Coronary artery (tissue), 2 donors: ENCODE measurements at regions not wholly inside any gene's neighbourhood (a gene's known extent, or its start where the extent isn't known, plus 50 kb on each side); places are given as distances from the start of the nearest gene placed in this dataset.
"Not testable (repeated sequence)": the region's sequence is repeated elsewhere in the genome, so short reads cannot be mapped to it uniquely, and the experiment has no call there.

Source experiments
- DNase-seq: peaks from one replicate; pipeline ENCODE4 v3.0.0-alpha.2; 2017; ENCODE audit warnings: low spot score
- H3K27ac ChIP-seq, 2 donors: fragments of 200-600 bp; sonication (generic); one replicate each; pipeline ENCODE4 v1.5.1; 2016 to 2019
- H3K4me3 ChIP-seq: fragments of 200-600 bp; sonication (generic); 2 replicates; pipeline ENCODE4 v1.5.1; 2016; ENCODE audit warnings: mild to moderate bottlenecking, moderate library complexity
- TF ChIP-seq, protein P1 (sequence below): fragments of 200-600 bp; sonication (generic); IDR thresholded peaks from one replicate; pipeline ENCODE4 v1.5.1; 2019; ENCODE audit warnings: antibody characterized with exemption

GRCh38 chr2:132068407-132068806, 93.3 kb downstream of the ANKRD30BL start:
- H3K4me3 ChIP-seq, DNase-seq, H3K27ac ChIP-seq: not testable (repeated sequence)

- DNase-seq, H3K27ac ChIP-seq, H3K4me3 ChIP-seq: not testable (repeated sequence)
Observed at GRCh38 chr2:132065391-132065790, 96.4 kb downstream of the ANKRD30BL start.

DNA sequence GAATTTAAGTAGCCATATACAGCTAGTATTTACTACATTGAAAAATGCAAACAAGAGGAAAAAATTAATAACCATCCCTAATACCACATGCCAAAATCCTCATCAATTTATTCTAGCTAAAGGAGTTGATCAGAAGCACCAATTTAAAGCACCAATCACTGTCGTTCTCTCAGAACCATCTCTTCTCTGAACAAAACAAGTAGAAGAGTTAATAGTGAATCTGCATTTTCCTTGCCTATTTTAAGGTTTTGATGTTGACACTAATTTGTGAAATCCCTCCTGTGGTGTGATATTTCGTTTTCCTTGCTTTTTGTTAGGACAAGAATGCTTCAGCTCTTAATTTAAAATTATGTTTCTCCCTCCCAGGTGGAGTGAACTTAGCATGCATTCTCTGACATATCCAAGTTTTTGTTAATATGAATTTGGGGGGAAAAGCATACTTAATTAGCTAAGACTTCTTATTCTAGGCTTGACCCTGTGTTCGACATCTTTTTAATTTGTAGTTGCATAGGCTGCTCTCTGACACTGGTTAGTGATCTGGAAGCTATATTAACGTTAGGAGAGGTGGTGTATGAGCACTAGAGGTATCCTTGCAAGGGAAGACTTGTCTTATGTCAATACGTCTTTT, 122.0 kb downstream of the ANKRD30BL start:
- not testable (repeated sequence) for H3K27ac ChIP-seq, DNase-seq, H3K4me3 ChIP-seq

DNA sequence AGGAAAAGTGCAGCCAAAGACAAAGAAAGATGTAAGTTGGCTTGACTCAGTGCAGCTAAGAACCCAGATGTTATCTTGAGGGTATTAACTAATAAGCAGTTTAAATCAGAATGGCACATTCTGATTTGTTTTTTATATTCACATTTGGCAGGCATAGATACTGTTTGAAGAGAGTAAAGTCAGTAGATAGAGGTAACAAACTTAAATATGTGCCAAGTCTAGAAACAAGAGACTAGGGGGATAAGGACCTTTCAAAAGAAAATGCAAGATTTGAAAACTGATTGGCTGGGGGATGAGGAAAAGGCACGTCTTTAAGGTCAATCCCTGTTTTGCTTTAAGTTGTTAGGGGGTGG, 122.9 kb downstream of the ANKRD30BL start:
- H3K4me3 ChIP-seq = peak overlapping the region; percentile 62
- not testable (repeated sequence) for H3K27ac ChIP-seq, DNase-seq

DNA sequence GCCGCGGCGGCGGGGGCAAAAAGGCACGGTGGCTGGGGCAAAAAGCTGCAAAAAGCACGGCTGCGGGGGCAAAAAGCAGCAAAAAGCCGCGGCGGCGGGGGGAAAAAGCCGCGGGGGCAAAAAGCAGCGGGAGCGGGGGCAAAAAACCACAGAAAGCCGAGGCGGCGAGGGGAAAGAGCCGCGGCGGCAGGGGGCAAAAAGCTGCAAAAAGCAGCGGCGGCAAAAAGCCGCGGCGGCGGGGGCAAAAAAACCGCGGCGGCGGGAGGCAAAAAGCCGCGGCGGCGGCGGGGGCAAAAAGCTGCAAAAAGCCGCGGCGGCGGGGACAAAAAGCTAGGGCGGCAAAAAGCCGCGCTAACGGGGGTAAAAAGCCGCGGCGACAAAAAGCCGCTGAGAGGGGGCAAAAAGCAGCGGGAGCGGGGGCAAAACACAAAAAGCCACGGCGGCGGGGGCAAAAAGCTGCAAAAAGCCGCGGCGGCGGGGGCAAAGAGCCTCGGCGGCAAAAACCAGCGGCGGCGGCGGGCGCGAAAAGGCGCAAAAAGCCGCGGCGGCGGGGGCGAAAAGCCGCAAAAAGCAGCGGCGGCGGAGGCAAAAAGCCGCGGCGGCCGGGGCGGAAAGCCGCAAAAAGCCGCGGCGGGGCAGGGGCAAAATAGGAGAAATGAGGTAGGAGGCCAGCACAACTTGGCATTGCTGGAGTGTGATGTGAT, 123.4 kb downstream of the ANKRD30BL start:
- Histone ChIP-seq H3K4me3 (peak overlapping the region; percentile 62), H3K27ac (no peak overlapping the region)
- TF ChIP-seq, protein P1, sequence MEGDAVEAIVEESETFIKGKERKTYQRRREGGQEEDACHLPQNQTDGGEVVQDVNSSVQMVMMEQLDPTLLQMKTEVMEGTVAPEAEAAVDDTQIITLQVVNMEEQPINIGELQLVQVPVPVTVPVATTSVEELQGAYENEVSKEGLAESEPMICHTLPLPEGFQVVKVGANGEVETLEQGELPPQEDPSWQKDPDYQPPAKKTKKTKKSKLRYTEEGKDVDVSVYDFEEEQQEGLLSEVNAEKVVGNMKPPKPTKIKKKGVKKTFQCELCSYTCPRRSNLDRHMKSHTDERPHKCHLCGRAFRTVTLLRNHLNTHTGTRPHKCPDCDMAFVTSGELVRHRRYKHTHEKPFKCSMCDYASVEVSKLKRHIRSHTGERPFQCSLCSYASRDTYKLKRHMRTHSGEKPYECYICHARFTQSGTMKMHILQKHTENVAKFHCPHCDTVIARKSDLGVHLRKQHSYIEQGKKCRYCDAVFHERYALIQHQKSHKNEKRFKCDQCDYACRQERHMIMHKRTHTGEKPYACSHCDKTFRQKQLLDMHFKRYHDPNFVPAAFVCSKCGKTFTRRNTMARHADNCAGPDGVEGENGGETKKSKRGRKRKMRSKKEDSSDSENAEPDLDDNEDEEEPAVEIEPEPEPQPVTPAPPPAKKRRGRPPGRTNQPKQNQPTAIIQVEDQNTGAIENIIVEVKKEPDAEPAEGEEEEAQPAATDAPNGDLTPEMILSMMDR = no peak
- no peak for DNase-seq

- peak overlapping the region; percentile 62 for H3K4me3 ChIP-seq
Observed at GRCh38 chr2:132037527-132038178, 124.1 kb downstream of the ANKRD30BL start.

DNA sequence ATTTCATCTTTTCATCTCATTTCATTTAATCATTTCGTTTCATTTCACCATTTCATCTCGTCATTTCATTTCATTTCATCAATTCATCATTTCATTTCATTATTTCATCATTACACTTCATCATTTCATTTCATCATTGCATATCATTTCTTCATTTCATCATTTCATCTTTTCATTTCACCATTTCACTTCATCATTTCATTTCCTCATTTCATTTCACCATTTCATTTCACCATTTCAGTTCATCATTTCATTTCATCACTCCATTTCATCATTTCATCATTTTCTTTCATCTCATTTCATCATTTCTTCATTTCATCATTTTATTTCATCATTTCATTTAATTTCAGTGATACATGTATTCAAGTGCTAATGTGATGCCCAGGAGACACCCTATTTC, 127.1 kb downstream of the ANKRD30BL start:
- Histone ChIP-seq H3K27ac (no peak overlapping the region), H3K4me3 (no peak overlapping the region)
- no peak for DNase-seq
- TF ChIP-seq, protein P1 = no peak

More at GRCh38 chr2:132037527-132038178, 124.1 kb downstream of the ANKRD30BL start:
- no peak for DNase-seq
- no peak overlapping the region for H3K27ac ChIP-seq
- TF ChIP-seq, protein P1 = no peak

DNA sequence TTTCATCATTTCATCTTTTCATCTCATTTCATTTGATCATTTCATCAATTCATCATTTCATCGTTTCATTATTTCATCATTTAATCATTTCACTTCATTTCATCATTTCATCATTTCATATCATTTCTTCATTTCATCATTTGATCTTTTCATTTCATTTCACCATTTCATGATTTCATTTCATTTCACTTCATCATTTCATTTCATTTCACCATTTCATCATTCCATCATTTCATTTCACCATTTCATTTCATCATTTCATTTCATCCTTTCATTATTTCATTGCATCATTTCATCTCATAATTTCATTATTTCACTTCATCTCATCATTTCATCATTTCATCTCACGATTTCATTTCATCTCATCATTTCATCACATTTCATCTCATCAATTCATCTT, 127.8 kb downstream of the ANKRD30BL start:
- no peak overlapping the region for H3K27ac ChIP-seq
- TF ChIP-seq, protein P1 = no peak
- DNase-seq = no peak
- H3K4me3 ChIP-seq = no peak overlapping the region

DNA sequence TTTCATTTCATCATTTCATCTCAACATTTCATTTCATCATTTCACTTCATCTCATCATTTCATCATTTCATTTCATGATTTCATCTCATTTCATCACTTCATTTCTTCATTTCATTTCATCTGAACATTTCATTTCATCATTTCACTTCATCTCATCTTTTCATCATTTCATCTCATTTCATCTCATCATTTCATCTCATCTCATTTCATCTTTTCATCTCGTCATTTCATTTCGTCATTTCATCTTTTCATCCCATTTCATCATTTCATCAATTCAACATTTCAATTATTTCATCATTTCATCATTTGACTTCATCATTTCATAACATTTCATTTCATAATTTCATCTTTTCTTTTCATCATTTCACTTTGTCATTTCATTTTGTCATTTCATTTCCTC, 128.4 kb downstream of the ANKRD30BL start:
- no peak overlapping the region for H3K4me3 ChIP-seq
- TF ChIP-seq, protein P1 = no peak
- H3K27ac ChIP-seq = no peak overlapping the region
- no peak for DNase-seq

DNA sequence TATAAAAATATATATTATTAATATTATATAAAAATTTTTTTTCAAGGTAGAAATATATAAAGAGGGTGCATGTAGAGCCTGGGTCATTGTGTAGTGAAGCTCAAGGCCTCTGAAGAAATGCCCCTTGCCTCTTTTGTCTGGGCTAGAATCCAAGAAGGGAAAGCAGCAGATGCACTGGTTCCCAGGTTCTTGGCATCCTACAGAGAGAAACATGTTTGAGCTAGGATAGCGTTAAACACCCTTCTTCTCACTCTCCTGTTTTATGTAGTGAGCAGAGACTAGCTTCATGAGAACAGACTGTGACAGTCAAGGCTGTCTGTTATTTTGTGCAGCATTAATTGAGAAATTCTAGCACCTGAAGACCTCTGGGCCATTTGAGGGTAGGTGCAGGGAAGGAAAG, 149.7 kb downstream of the ANKRD30BL start:
- H3K4me3 ChIP-seq, DNase-seq, H3K27ac ChIP-seq: not testable (repeated sequence)
